Muscle layer of duodenum (tissue), 2 donors: ENCODE measurements at regions not wholly inside any gene's neighbourhood (a gene's known extent, or its start where the extent isn't known, plus 50 kb on each side); places are given as distances from the start of the nearest gene placed in this dataset.
"Not testable (repeated sequence)": the region's sequence is repeated elsewhere in the genome, so short reads cannot be mapped to it uniquely, and the experiment has no call there.

Source experiments
- H3K27ac ChIP-seq: one replicate; pipeline ENCODE4 v1.7.0; 2013; ENCODE audit warnings: mild to moderate bottlenecking, low read length
- H3K27me3 ChIP-seq: one replicate; pipeline ENCODE4 v1.7.0; 2013; ENCODE audit warnings: low read depth, mild to moderate bottlenecking, control low read depth, low read length
- H3K36me3 ChIP-seq, 2 donors: one replicate each; pipeline ENCODE4 v1.7.0; 2013; ENCODE audit warnings: low read length in 2 of 2, control low read depth in 1 of 2, mild to moderate bottlenecking in 1 of 2; ENCODE audit not compliant: insufficient read depth in 2 of 2, control insufficient read depth in 1 of 2
- H3K4me1 ChIP-seq, 2 donors: one replicate each; pipeline ENCODE4 v1.7.0; 2013; ENCODE audit warnings: low read length in 2 of 2, mild to moderate bottlenecking in 2 of 2, control low read depth in 1 of 2, moderate library complexity in 1 of 2; ENCODE audit not compliant: insufficient read depth in 2 of 2, control insufficient read depth in 1 of 2
- H3K4me3 ChIP-seq, 2 donors: one replicate each; pipeline ENCODE4 v1.7.0; 2013; ENCODE audit warnings: low read length in 2 of 2, low read depth in 1 of 2, mild to moderate bottlenecking in 1 of 2
- H3K9me3 ChIP-seq, 2 donors: one replicate each; pipeline ENCODE4 v1.7.0; 2013; ENCODE audit warnings: low read length in 2 of 2, control low read depth in 1 of 2, mild to moderate bottlenecking in 1 of 2; ENCODE audit not compliant: control insufficient read depth in 1 of 2
- donor health status: healthy.

GRCh38 chr2:220748875-220749479 is 823.1 kb downstream of the EPHA4 start:
- Histone ChIP-seq H3K4me3 (no peak overlapping the region), H3K27ac (no peak overlapping the region), H3K9me3 (no peaks in the 10 kb centered on the region), H3K4me1 (no peaks in the 10 kb centered on the region), H3K36me3 (no peaks in the 10 kb centered on the region), H3K27me3 (no peaks in the 10 kb centered on the region)

- Histone ChIP-seq H3K27me3 (no peaks in the 10 kb centered on the region), H3K9me3 (no peaks in the 10 kb centered on the region), H3K4me3 (no peak overlapping the region), H3K4me1 (no peaks in the 10 kb centered on the region), H3K36me3 (no peaks in the 10 kb centered on the region), H3K27ac (no peak overlapping the region)
Measured at GRCh38 chr2:220753486-220753885, 818.6 kb downstream of the EPHA4 start.

DNA sequence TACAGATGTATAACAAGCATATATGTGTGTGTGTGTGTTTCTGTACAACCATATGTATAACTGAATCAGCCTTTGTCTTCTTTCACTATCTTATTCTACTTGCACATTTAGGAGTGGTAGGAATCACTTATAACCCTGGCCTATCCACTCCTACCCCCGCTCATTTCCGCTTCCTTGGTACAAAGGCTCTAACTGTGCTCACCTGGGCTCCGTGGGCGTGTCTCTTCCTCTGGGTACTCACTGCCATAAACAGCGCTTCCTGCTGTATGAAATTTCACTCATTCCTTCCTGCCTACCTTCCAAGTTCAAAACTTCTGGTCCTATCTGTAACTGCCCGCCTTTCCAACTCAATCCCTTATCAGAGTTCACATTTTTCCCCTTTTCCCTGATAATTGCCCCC is 815.5 kb downstream of the EPHA4 start:
- Histone ChIP-seq H3K27ac (no peak overlapping the region), H3K27me3 (no peaks in the 10 kb centered on the region), H3K36me3 (no peaks in the 10 kb centered on the region), H3K4me3 (no peak overlapping the region), H3K4me1 (no peaks in the 10 kb centered on the region), H3K9me3 (no peaks in the 10 kb centered on the region)

- not testable (repeated sequence) for H3K9me3 ChIP-seq, H3K4me3 ChIP-seq
Measured at GRCh38 chr2:220758376-220758775, 813.7 kb downstream of the EPHA4 start.

GRCh38 chr2:220764171-220764570 is 807.9 kb downstream of the EPHA4 start:
- Histone ChIP-seq H3K27ac (no peak overlapping the region), H3K27me3 (no peaks in the 10 kb centered on the region), H3K4me1 (no peaks in the 10 kb centered on the region), H3K36me3 (no peaks in the 10 kb centered on the region), H3K4me3 (no peak overlapping the region), H3K9me3 (no peaks in the 10 kb centered on the region)

More at GRCh38 chr2:220758376-220758775, 813.7 kb downstream of the EPHA4 start:
- not testable (repeated sequence) for H3K4me1 ChIP-seq, H3K36me3 ChIP-seq, H3K27me3 ChIP-seq, H3K27ac ChIP-seq

DNA sequence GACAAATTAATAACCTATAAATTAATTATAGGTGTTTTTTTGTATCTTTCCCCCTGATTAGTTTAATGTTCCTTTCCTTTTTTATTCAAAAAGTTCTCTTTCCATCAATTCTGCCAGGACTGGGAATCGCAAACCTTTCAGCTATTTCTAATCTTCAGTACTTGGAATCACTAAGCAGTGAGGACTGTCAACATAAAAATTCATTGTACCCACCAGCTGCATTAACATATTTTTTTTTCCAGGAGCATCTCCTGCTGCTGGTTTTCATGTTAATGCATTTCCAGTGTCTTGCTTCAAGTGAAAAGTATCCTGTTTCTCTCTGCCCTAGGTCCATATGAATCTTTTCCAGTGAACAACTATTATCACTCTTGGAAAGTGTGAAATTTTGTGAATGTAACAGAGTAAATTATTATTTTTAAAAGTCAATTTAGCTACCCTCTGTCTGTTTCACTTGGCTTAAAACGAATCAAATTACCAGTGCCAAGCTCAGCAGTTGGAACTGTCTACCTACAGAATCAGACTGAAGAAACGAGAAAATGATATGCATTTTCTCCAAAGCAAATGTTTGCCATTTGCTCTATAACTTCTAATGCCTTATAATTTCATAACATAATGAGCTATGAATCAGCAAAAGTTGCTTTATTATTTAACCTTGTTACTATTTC is 804.4 kb downstream of the EPHA4 start:
- no peaks in the 10 kb centered on the region for H3K4me1 ChIP-seq
- H3K9me3 ChIP-seq: no peaks in the 10 kb centered on the region
- no peaks in the 10 kb centered on the region for H3K36me3 ChIP-seq
- H3K27ac ChIP-seq: no peak overlapping the region
- no peaks in the 10 kb centered on the region for H3K27me3 ChIP-seq
- H3K4me3 ChIP-seq: no peak overlapping the region

DNA sequence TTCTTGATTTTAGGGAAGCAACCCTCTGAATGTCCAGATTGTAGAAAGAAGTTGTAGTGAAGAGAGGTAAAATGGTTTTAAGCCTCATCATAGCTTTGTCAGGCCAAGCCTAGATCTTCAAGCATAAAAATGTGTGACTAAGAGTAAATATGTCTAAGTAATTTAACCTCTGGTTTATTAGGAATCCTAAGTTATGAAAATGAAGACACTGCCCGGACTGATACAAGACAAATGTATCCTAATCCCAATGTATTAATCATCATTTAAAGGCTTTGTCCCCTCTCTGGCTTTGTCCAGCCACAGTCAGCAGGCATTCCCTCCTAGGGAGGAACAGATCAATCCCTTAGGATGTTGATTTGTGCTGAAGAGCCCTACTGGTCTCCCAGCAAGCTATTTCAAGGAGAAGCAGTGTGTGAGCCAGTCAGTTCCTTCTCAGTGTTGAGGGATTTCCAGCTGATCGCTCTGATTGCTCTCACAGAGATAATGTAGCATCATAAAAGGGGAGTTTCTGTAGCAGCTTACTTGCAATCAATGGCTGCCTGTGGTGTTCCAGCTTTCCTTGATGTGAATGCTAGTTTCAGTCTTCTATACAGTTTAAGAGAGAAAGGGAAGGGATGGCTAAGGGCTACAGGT is 796.1 kb downstream of the EPHA4 start:
- Histone ChIP-seq H3K4me1 (peaks cover 0 to 5% of the 10 kb centered on the region in 2 donors), H3K4me3 (no peak overlapping the region), H3K36me3 (no peaks in the 10 kb centered on the region), H3K27me3 (no peaks in the 10 kb centered on the region), H3K27ac (no peak overlapping the region), H3K9me3 (no peaks in the 10 kb centered on the region)

DNA sequence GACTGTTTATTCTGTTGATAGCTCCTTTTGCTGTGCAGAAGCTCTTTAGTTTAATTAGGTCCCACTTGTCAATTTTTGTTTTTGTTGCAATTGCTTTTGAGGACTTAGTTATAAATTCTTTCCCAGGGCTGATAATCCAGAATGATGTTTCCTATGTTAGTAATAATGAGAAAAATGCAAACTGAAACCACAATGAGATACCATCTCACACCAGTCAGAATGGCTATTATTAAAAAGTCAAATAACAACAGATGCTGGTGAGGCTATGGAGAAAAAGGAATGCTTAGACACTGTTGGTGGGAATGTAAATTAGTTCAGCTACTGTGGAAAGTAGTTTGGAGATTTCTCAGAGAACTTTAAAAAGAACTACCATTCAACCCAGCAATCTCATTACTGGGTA is 793.0 kb downstream of the EPHA4 start:
- H3K27me3 ChIP-seq: not testable (repeated sequence)

DNA sequence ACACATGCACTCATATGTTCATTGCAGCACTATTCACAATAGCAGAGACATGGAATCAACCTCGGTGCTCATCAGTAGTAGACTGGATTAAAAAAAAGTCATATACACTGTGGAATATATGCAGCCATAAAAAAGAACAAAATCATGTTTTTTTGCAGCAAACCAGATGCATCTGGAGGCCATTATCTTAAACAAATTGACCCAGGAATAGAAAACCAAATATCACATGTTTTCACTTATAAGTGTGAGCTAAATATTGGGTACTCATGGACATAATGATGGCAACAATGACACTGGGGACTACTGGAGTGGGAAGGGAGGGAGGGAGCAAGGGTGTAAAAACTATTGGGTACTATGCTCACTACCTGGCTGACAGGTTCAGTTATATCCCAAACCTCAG is 792.6 kb downstream of the EPHA4 start:
- Histone ChIP-seq H3K36me3 (no peaks in the 10 kb centered on the region), H3K27me3 (no peaks in the 10 kb centered on the region), H3K4me3 (no peak overlapping the region), H3K4me1 (peaks cover 0 to 5% of the 10 kb centered on the region in 2 donors), H3K27ac (no peak overlapping the region), H3K9me3 (no peaks in the 10 kb centered on the region)

More for the DNA sequence above, 793.0 kb downstream of the EPHA4 start:
- H3K27ac ChIP-seq, H3K4me3 ChIP-seq, H3K4me1 ChIP-seq, H3K9me3 ChIP-seq, H3K36me3 ChIP-seq: not testable (repeated sequence)

DNA sequence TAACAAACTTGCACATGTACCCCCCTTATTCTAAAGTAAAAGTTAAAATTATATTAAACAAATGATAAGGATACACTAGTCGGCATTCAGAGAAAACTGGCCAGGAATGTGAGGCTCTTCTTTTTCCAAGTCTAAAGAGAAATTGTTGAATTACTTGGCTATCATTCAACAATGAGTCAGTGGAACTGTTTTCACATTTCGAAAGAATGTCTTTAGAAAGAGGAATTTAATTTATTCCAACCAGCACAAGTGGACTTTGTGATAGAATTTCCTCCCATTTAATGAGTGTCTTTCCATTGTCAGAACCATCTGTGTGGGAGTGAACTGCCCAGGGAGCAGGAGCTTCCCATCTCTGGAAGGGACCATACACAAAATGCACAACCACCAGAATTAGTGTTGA is 792.2 kb downstream of the EPHA4 start:
- H3K4me1 ChIP-seq: peaks cover 0 to 5% of the 10 kb centered on the region in 2 donors
- H3K27me3 ChIP-seq: no peaks in the 10 kb centered on the region
- H3K36me3 ChIP-seq: no peaks in the 10 kb centered on the region
- H3K4me3 ChIP-seq: no peak overlapping the region
- H3K9me3 ChIP-seq: no peaks in the 10 kb centered on the region
- no peak overlapping the region for H3K27ac ChIP-seq

GRCh38 chr2:220781622-220782241 is 790.4 kb downstream of the EPHA4 start:
- peaks cover 0 to 5% of the 10 kb centered on the region in 2 donors for H3K4me1 ChIP-seq
- no peak overlapping the region for H3K27ac ChIP-seq
- H3K27me3 ChIP-seq: no peaks in the 10 kb centered on the region
- H3K9me3 ChIP-seq: no peaks in the 10 kb centered on the region
- no peak overlapping the region for H3K4me3 ChIP-seq
- no peaks in the 10 kb centered on the region for H3K36me3 ChIP-seq
